ENCODE measurements at regions not wholly inside any gene's neighbourhood (a gene's known extent, or its start where the extent isn't known, plus 50 kb on each side); places are given as distances from the start of the nearest gene placed in this dataset.
"Not testable (repeated sequence)": the region's sequence is repeated elsewhere in the genome, so short reads cannot be mapped to it uniquely, and the experiment has no call there.

GRCh38 chr3:118805007-118805406 lies 229.6 kb downstream of the IGSF11 start:
- ChIA-PET CTCF (no interaction called here), POLR2A (ENCODE audit: unreplicated experiment) (no interaction called here)
- no peak overlapping the region for H3K4me2 ChIP-seq
- no peak for DNase-seq
- no peak overlapping the region for H3K27ac ChIP-seq
- no peaks in the 10 kb centered on the region for H3K9me3 ChIP-seq (ENCODE audit: insufficient read depth, low read depth)
- no peaks in the 10 kb centered on the region for H3K4me1 ChIP-seq (replicated peaks; ENCODE audit: insufficient read depth)
- intact Hi-C loops (cut with micrococcal nuclease; ENCODE audit: unreplicated experiment) = no loop called here
- no peaks in the 10 kb centered on the region for H3K36me3 ChIP-seq (ENCODE audit: low read depth)
- H3F3A ChIP-seq (ENCODE audit: insufficient read depth, low read depth) = no peaks in the 10 kb centered on the region
- H3K9me2 ChIP-seq (ENCODE audit: insufficient read depth) = no peaks in the 10 kb centered on the region
- no TSS peak for BruUV-seq (replicated peaks)
- H3K79me2 ChIP-seq (ENCODE audit: low read depth) = no peaks in the 10 kb centered on the region
- H4K20me1 ChIP-seq (ENCODE audit: insufficient read depth) = no peaks in the 10 kb centered on the region
- no peaks in the 10 kb centered on the region for H3K27me3 ChIP-seq (ENCODE audit: insufficient read depth, low read depth)
- H3K4me3 ChIP-seq = no peak overlapping the region
- TF ChIP-seq CTCF (conservative IDR thresholded peaks at IDR 0.05) (no peak), EZH2 (IDR thresholded peaks at IDR 0.05; ENCODE audit: low read depth) (no peak)
- no peak overlapping the region for H2AFZ ChIP-seq

DNA sequence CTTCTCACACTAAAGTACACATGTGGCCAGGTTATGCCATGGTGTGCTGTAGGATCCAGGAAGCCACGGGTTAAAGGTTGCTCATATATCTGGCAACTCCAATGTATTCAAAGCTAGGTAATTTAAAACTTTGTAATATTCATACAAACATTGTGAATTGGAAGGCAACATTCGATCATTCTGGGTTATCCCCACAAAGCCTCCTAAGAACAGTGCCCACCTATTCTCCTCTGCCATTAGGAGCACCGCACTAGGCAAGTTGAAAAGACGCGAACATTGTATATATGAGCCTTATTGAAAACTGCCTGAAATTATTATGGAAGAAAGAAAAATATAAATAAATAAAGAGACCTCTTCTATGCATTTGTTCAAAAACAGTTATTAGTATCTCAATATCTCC lies 228.2 kb downstream of the IGSF11 start:
- no peaks in the 10 kb centered on the region for H3K4me1 ChIP-seq (replicated peaks; ENCODE audit: insufficient read depth)
- H3F3A ChIP-seq (ENCODE audit: insufficient read depth, low read depth) = no peaks in the 10 kb centered on the region
- no TSS peak for BruUV-seq (replicated peaks)
- CTCF ChIA-PET = no interaction called here
- no peaks in the 10 kb centered on the region for H4K20me1 ChIP-seq (ENCODE audit: insufficient read depth)
- H2AFZ ChIP-seq = no peak overlapping the region
- no peaks in the 10 kb centered on the region for H3K9me2 ChIP-seq (ENCODE audit: insufficient read depth)
- no peaks in the 10 kb centered on the region for H3K9me3 ChIP-seq (ENCODE audit: insufficient read depth, low read depth)
- no peaks in the 10 kb centered on the region for H3K36me3 ChIP-seq (ENCODE audit: low read depth)
- POLR2A ChIA-PET (ENCODE audit: unreplicated experiment) = no interaction called here
- intact Hi-C loops (cut with micrococcal nuclease; ENCODE audit: unreplicated experiment) = no loop called here
- H3K27me3 ChIP-seq (ENCODE audit: insufficient read depth, low read depth) = no peaks in the 10 kb centered on the region
- H3K79me2 ChIP-seq (ENCODE audit: low read depth) = no peaks in the 10 kb centered on the region
- H3K4me2 ChIP-seq = no peak overlapping the region
- TF ChIP-seq EZH2 (IDR thresholded peaks at IDR 0.05; ENCODE audit: low read depth) (no peak), CTCF (conservative IDR thresholded peaks at IDR 0.05) (no peak)
- DNase-seq = no peak
- H3K4me3 ChIP-seq = no peak overlapping the region
- H3K27ac ChIP-seq = no peak overlapping the region

DNA sequence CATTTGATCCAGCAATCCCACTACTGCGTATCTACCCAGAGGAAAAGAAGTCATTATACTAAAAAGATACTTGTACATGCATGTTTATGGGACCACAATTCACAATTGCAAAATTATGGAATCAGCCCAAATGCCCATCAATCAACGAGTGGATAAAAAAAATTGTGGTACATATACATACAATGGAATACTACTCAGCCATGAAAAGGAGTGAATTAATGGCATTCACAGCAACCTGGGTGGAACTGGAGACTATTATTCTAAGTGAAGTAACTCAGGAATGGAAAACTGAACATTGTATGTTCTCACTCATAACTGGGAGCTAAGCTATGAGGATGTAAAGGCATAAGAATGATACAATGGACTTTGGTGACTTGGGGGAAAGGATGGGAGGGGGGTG lies 227.3 kb downstream of the IGSF11 start:
- intact Hi-C loops (cut with micrococcal nuclease; ENCODE audit: unreplicated experiment); H3K27me3 ChIP-seq (ENCODE audit: insufficient read depth, low read depth); BruUV-seq (replicated peaks); H3K4me2 ChIP-seq; POLR2A ChIA-PET (ENCODE audit: unreplicated experiment); CTCF ChIA-PET; H4K20me1 ChIP-seq (ENCODE audit: insufficient read depth); H3K4me3 ChIP-seq; H3K9me2 ChIP-seq (ENCODE audit: insufficient read depth); H2AFZ ChIP-seq; DNase-seq; H3K9me3 ChIP-seq (ENCODE audit: insufficient read depth, low read depth); H3F3A ChIP-seq (ENCODE audit: insufficient read depth, low read depth); H3K36me3 ChIP-seq (ENCODE audit: low read depth); H3K79me2 ChIP-seq (ENCODE audit: low read depth); H3K4me1 ChIP-seq (replicated peaks; ENCODE audit: insufficient read depth); H3K27ac ChIP-seq: not testable (repeated sequence)

DNA sequence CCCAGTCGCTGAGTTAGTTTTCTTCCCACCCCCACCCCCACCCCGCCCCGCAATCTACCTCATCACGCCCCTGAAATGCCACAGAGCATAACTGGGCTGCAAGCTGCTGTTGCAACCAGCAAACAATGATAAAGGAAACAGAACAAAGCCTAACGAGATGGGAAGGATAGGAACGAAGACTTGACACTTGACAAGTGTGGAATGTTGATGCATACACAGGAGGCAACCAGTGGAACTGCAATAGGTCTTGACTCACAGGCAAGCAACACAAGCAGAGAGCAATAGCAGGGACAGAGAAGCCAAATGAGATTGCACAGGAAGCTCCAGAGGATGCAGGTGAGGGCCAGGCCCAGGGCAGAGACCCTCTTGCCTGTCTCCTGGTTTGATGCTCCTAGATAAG lies 225.9 kb downstream of the IGSF11 start:
- Histone ChIP-seq H3K4me2 (no peak overlapping the region), H3K9me2 (ENCODE audit: insufficient read depth) (no peaks in the 10 kb centered on the region), H3K4me1 (replicated peaks; ENCODE audit: insufficient read depth) (no peaks in the 10 kb centered on the region), H3K27me3 (ENCODE audit: insufficient read depth, low read depth) (no peaks in the 10 kb centered on the region), H2AFZ (no peak overlapping the region), H4K20me1 (ENCODE audit: insufficient read depth) (no peaks in the 10 kb centered on the region), H3K4me3 (no peak overlapping the region), H3K36me3 (ENCODE audit: low read depth) (no peaks in the 10 kb centered on the region), H3F3A (ENCODE audit: insufficient read depth, low read depth) (no peaks in the 10 kb centered on the region), H3K79me2 (ENCODE audit: low read depth) (no peaks in the 10 kb centered on the region), H3K9me3 (ENCODE audit: insufficient read depth, low read depth) (no peaks in the 10 kb centered on the region), H3K27ac (no peak overlapping the region)
- POLR2A ChIA-PET (ENCODE audit: unreplicated experiment) = no interaction called here
- BruUV-seq (replicated peaks) = no TSS peak
- CTCF ChIA-PET = no interaction called here
- TF ChIP-seq EZH2 (IDR thresholded peaks at IDR 0.05; ENCODE audit: low read depth) (no peak), CTCF (conservative IDR thresholded peaks at IDR 0.05) (no peak)
- intact Hi-C loops (cut with micrococcal nuclease; ENCODE audit: unreplicated experiment) = no loop called here
- no peak for DNase-seq

Data from PC-9 (cell line).